ENCODE measurements at regions not wholly inside any gene's neighbourhood (a gene's known extent, or its start where the extent isn't known, plus 50 kb on each side); places are given as distances from the start of the nearest gene placed in this dataset.

DNA sequence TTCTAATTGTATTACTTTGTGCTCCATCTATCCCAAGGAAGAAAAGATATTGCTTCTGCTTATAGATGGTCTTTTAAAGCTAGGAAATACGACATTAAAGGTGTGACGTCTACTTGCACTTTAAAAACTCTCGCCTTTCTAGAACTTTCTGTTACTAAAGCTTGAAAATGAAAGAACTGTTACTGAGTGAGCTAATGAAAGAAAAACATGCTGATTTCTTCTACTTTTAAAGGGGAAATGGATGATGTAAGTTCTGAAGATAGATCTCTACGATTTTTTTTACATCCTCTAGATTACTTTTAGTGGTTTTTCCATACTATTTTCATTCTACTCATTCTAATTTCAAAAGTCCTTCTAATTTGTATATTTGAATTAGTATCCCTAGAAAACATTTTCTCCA lies 387.5 kb downstream of the USP25 start:
- TF ChIP-seq EZH2phosphoT487 (IDR thresholded peaks at IDR 0.05; ENCODE audit: insufficient read depth, low read depth) (no peak), EZH2 (IDR thresholded peaks at IDR 0.05; ENCODE audit: insufficient read depth, poor library complexity, severe bottlenecking) (no peak)

Data from GM23248 (cell line).